OCI-LY7 (cell line): ENCODE measurements at regions not wholly inside any gene's neighbourhood (a gene's known extent, or its start where the extent isn't known, plus 50 kb on each side); places are given as distances from the start of the nearest gene placed in this dataset.

Source experiments
- BruUV-seq: library from RNA; stranded (reverse); fragments of 400-500 nt; replicated peaks from 2 replicates; lab custom pipeline; 2021; lab: Mats Ljungman, UMichigan
- CTCF ChIA-PET: fragments of 300-600 bp; sonication (Branson Sonifier 250); formaldehyde crosslinking; loops from one replicate; lab custom pipeline; 2022; ENCODE audit warnings: antibody characterized with exemption; ENCODE audit not compliant: unreplicated experiment; lab: Charles Lee
- POLR2A ChIA-PET: fragments of 300-600 bp; sonication (Branson Sonifier 250); formaldehyde crosslinking; loops from one replicate; lab custom pipeline; 2022; ENCODE audit warnings: antibody characterized with exemption; lab: Charles Lee
- DNase-seq: peaks from one replicate; pipeline ENCODE4 v3.0.0-alpha.2; 2015; ENCODE audit warnings: low spot score
- H2AFZ ChIP-seq: fragments of 200-600 bp; sonication (generic), shearing (Covaris generic); 2 replicates; pipeline ENCODE4 v1.6.1; 2014; ENCODE audit warnings: mild to moderate bottlenecking, antibody characterized with exemption, low read length, moderate library complexity
- H3K27ac ChIP-seq: fragments of 200-600 bp; sonication (generic); 2 replicates; pipeline ENCODE4 v1.5.1; 2014; ENCODE audit warnings: mixed run types, low read depth, mild to moderate bottlenecking, moderate library complexity, low read length, inconsistent platforms; ENCODE audit not compliant: poor library complexity, severe bottlenecking
- H3K36me3 ChIP-seq: fragments of 200-600 bp; sonication (generic); 2 replicates; pipeline ENCODE4 v1.6.1; 2014; ENCODE audit warnings: mild to moderate bottlenecking, antibody characterized with exemption, low read length, moderate library complexity, mixed read lengths; ENCODE audit not compliant: insufficient read depth
- H3K4me1 ChIP-seq: fragments of 200-600 bp; sonication (generic); 2 replicates; pipeline ENCODE4 v1.5.1; 2014; ENCODE audit warnings: mild to moderate bottlenecking, low read length; ENCODE audit not compliant: insufficient read depth, poor library complexity, severe bottlenecking
- H3K4me2 ChIP-seq: fragments of 200-600 bp; sonication (generic); 2 replicates; pipeline ENCODE4 v1.6.1; 2014; ENCODE audit warnings: mild to moderate bottlenecking, low read length
- H3K4me3 ChIP-seq: fragments of 200-600 bp; sonication (generic); 2 replicates; pipeline ENCODE4 v1.5.1; 2014; ENCODE audit warnings: mild to moderate bottlenecking, low read depth, low read length; ENCODE audit not compliant: poor library complexity, severe bottlenecking
- H3K79me2 ChIP-seq: fragments of 200-600 bp; sonication (generic); 2 replicates; pipeline ENCODE4 v1.6.1; 2016; ENCODE audit warnings: low read depth, mild to moderate bottlenecking, low read length, moderate library complexity, mixed read lengths; ENCODE audit not compliant: insufficient read depth
- H3K9me2 ChIP-seq: fragments of 200-600 bp; sonication (generic); 2 replicates; pipeline ENCODE4 v1.6.1; 2016; ENCODE audit warnings: mild to moderate bottlenecking, low read length, mixed read lengths; ENCODE audit not compliant: insufficient read depth
- H3K9me3 ChIP-seq: fragments of 200-600 bp; sonication (generic); 2 replicates; pipeline ENCODE4 v1.6.1; 2014; ENCODE audit warnings: mild to moderate bottlenecking, mixed run types, low read length, mixed read lengths
- H4K20me1 ChIP-seq: fragments of 200-600 bp; sonication (generic); 2 replicates; pipeline ENCODE4 v1.6.1; 2014; ENCODE audit warnings: mild to moderate bottlenecking, antibody characterized with exemption, low read length, moderate library complexity, mixed read lengths; ENCODE audit not compliant: insufficient read depth
- EZH2phosphoT487 ChIP-seq: fragments of 200-600 bp; sonication (generic); IDR thresholded peaks from 2 replicates; pipeline ENCODE4 v1.6.1; 2018; ENCODE audit warnings: low read depth, borderline replicate concordance, mild to moderate bottlenecking, mixed run types, antibody characterized with exemption, low read length, moderate library complexity, mixed read lengths
- intact Hi-C: fragments of 100-400 bp; cut with micrococcal nuclease; formaldehyde crosslinking; loops from one replicate; pipeline ENCODE4 v1.10.0; 2022; ENCODE audit not compliant: unreplicated experiment
- TF ChIP-seq, protein P1 (sequence below): fragments of 200-600 bp; sonication (generic); conservative IDR thresholded peaks from 2 replicates; pipeline ENCODE4 v1.5.1; 2014; ENCODE audit warnings: mild to moderate bottlenecking, antibody characterized with exemption, low read length, moderate library complexity, mixed read lengths

DNA sequence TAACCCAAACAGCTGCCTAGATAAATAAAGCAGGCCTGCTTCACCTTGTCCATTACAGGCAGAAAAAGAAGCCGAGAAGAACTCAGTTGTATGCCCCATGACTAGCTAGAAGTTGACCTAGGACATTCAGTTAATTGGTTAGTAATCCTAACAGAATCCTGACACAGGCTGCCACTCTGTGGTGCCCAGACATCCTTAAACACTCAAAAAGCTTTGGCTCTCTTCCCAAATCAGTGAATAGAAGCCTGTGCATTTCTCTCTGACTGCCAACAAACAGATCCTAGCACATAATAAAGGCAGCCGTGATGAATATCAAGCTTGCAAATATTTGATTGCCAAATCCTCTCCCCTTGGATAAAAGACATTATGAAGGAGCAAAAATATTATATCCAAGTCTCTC, 519.1 kb upstream of the EYS start:
- ChIA-PET CTCF (no interaction called here), POLR2A (no interaction called here)
- no peak for DNase-seq
- Histone ChIP-seq H3K79me2 (no peaks in the 10 kb centered on the region), H3K27ac (no peak overlapping the region), H3K9me3 (no peaks in the 10 kb centered on the region; the same call in 1 of the 2 replicates), H3K4me3 (no peak overlapping the region), H3K9me2 (no peaks in the 10 kb centered on the region), H3K4me1 (no peaks in the 10 kb centered on the region), H3K36me3 (no peaks in the 10 kb centered on the region), H4K20me1 (no peaks in the 10 kb centered on the region), H2AFZ (no peak overlapping the region), H3K4me2 (no peak overlapping the region)
- no TSS peak for BruUV-seq
- no peak for TF ChIP-seq EZH2phosphoT487
- TF ChIP-seq, protein P1, sequence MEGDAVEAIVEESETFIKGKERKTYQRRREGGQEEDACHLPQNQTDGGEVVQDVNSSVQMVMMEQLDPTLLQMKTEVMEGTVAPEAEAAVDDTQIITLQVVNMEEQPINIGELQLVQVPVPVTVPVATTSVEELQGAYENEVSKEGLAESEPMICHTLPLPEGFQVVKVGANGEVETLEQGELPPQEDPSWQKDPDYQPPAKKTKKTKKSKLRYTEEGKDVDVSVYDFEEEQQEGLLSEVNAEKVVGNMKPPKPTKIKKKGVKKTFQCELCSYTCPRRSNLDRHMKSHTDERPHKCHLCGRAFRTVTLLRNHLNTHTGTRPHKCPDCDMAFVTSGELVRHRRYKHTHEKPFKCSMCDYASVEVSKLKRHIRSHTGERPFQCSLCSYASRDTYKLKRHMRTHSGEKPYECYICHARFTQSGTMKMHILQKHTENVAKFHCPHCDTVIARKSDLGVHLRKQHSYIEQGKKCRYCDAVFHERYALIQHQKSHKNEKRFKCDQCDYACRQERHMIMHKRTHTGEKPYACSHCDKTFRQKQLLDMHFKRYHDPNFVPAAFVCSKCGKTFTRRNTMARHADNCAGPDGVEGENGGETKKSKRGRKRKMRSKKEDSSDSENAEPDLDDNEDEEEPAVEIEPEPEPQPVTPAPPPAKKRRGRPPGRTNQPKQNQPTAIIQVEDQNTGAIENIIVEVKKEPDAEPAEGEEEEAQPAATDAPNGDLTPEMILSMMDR: no peak
- intact Hi-C loops: no loop called here

DNA sequence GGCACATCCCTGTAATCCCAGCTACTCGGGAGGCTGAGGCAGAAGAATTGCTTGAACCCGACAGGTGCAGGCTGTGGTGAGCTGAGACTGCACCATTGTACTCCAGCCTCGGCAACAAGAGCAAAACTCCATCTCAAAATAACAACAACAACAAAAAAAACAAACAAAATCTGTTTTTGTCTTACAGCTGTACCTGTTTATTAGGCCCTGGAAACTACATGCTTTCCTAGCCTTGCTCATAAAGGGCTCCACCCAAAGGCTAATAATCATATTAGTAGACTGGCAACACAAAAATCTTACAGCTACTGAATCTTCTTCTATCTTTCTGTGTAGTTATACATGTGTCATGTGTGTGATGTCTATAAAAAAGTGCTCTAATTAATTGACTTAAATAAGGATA, 503.9 kb upstream of the EYS start:
- Histone ChIP-seq H3K9me2 (no peaks in the 10 kb centered on the region), H4K20me1 (no peaks in the 10 kb centered on the region), H2AFZ (no peak overlapping the region), H3K79me2 (no peaks in the 10 kb centered on the region), H3K4me1 (no peaks in the 10 kb centered on the region), H3K36me3 (no peaks in the 10 kb centered on the region), H3K4me2 (no peak overlapping the region), H3K27ac (no peak overlapping the region), H3K4me3 (no peak overlapping the region), H3K9me3 (peaks cover 14% of the 10 kb centered on the region; the same call in 1 of the 2 replicates)
- BruUV-seq: no TSS peak
- ChIA-PET CTCF (no interaction called here), POLR2A (interaction anchor here (0.7 kb wide), 1 partner anchor 647 kb away, joined by 3 read pairs; no protein-coding TSS in a partner anchor)
- intact Hi-C loops: no loop called here
- TF ChIP-seq, protein P1: no peak
- TF ChIP-seq EZH2phosphoT487: no peak
- peak; percentile 26 for DNase-seq

DNA sequence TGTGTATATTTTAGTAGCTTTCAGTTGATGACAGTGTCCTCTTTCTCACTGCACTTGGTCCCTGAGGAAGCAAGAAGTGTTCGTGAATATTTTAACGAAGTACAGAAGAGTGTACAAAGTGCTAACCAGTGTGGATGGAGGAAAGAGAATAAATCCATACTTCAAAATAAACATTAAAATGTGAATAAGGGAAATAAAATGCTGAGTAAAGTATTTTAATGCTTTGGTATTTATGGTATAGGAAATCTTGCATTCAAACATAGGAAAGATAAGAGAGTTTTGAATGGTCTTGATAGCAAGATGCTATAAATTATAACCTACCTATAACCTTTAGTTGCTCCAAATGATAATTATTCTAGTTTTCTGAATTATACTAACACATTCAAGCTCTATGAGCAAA, 493.4 kb upstream of the EYS start:
- Histone ChIP-seq H3K9me2 (no peaks in the 10 kb centered on the region), H3K4me3 (no peak overlapping the region), H3K9me3 (no peaks in the 10 kb centered on the region), H3K36me3 (no peaks in the 10 kb centered on the region), H3K4me1 (no peaks in the 10 kb centered on the region), H4K20me1 (no peaks in the 10 kb centered on the region), H3K4me2 (no peak overlapping the region), H3K27ac (no peak overlapping the region), H3K79me2 (no peaks in the 10 kb centered on the region), H2AFZ (no peak overlapping the region)
- CTCF ChIA-PET: no interaction called here
- no peak for TF ChIP-seq EZH2phosphoT487
- TF ChIP-seq, protein P1: no peak
- intact Hi-C loops: no loop called here
- POLR2A ChIA-PET: no interaction called here
- DNase-seq: no peak
- BruUV-seq: no TSS peak
